Caki2 (cell line): ENCODE measurements at regions not wholly inside any gene's neighbourhood (a gene's known extent, or its start where the extent isn't known, plus 50 kb on each side); places are given as distances from the start of the nearest gene placed in this dataset.

Experiments
- DNase-seq: peaks from one replicate; pipeline ENCODE4 v3.0.0-alpha.2; 2015; ENCODE audit warnings: low read depth
- in situ Hi-C: cut with HindIII; loops from 2 replicates; pipeline ENCODE4 v1.10.0; 2016; ENCODE audit warnings: low sequenced_read_pairs, low pct_unique_long_range_greater_than_20kb, mixed read lengths

DNA sequence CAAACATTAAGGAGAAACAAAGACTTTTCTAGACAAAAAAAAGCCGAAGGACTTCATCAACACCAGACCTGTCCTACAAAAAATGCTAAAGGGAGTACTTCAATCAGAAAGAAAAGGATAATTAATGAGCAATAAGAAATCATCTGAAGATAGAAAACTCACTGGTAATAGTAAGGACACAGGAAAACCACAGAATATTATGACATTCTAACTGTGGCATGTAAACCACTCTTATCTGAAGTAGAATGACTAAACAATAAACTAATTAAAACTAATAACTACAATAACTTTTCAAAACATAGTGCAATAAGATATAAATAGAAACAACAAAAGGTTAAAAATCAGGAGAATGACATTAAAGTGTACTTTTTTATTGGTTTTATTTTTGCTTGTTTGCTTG, 584.5 kb upstream of the CCDC54 start:
- no peak for DNase-seq
- in situ Hi-C loops: no loop called here

DNA sequence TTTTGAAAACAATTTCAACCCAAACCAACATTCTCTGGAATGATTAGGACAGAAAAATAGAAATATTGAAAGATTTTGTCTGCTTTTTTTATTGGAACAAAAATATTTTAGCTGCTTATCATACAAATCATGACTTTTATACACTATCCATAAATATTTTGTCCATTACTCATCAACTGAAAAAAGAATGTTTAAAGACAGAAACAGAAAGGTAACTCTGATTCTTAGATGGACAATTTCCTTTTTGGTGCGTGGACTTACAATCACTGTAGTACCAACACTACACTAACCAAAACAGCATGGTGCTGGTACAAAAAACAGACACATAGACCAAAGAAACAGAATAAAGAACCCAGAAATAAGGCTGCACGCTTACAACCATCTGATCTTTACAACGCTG, 582.8 kb upstream of the CCDC54 start:
- DNase-seq: no peak
- in situ Hi-C loops: no loop called here

DNA sequence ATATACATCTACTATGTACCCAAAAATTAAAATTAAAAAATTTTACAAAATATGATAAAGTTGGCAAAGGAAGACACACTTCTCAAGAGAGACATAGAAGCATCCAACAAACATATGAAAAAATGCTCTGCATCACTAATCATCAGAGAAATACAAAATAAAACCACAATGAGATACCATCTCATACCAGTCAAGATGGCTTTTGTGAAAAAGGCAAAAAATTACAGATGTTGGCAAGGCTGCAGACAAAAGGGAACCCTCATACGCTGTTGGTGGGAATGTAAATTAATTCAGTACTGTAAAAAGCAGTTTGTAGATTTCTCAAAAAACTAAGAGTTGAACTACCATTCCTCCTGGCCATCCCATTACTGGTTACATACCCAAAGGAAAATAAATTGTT, 581.7 kb upstream of the CCDC54 start:
- in situ Hi-C loops: no loop called here
- no peak for DNase-seq

DNA sequence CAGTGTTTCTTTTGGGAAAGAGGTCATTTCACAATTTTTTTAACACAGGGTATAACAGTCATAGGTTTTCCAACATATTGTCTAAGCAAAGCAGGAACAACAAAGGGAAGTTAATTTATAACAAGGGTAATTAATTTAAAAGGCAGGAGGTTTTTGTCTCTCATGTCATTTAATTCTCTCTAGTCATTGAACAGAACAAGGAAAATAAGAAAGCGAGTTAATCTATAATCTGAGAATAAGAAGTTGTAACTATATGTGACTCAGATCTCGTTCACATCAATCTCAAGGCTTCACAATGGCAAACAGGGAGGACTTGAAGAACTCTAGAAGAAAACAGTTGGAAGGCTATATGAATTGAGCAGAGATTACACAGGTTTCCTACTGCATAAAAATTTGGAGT, 579.8 kb upstream of the CCDC54 start:
- in situ Hi-C loops: no loop called here
- DNase-seq: peak; percentile 92

DNA sequence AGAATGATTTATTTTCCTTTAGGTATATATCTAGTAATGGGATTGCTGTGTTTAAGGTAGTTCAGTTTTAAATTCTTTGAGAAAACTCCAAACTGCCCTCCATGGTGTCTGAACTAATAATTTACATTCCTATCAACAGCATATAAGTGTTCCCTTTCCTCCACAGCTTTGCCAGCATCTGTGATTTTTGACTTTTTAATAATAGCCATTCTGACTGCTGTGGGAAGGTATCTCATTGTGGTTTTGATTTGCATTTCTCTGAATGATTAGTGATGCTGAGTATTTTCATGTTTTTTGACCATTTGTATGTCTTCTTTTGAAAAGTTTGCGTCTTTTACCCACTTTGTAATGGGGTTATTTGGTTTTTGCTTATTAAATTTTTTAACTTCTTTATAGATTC, 571.6 kb upstream of the CCDC54 start:
- in situ Hi-C loops: no loop called here
- no peak for DNase-seq

DNA sequence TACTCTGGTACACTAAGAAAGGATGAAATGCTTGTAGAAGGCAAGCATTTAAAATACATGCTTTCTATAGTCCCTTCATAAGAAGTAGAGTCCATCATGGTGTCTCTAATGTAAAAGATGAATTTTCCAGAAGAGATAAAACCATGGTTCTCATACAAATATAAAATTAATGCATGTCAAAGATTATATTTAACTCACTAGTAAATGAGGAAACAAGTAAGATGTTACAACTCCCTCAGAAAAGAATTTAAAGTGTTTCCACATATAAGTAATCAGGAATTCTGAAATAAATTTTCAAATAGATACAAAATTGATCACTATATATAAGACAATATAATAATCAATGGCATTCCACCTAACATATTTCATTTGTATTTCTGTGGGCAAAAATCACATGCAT, 570.3 kb upstream of the CCDC54 start:
- in situ Hi-C loops: no loop called here
- no peak for DNase-seq

DNA sequence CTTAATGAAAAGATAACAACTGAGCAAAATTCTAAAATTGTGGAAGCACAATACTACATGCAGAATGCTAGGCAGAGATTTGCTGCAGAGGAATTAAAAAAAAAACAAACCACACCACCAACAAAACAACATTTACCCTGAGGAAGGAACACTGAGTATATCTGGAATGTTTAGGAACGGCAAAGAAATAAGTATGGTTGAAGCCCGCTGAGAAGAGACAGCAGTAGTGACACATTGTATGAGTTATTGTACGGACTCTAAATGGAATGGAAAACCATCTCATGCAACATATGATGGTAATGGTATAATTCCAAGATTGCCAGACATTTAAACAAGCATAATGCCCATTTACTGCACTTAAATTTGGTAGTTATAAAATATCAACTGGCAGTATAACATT, 568.2 kb upstream of the CCDC54 start:
- DNase-seq: no peak
- in situ Hi-C loops: no loop called here

DNA sequence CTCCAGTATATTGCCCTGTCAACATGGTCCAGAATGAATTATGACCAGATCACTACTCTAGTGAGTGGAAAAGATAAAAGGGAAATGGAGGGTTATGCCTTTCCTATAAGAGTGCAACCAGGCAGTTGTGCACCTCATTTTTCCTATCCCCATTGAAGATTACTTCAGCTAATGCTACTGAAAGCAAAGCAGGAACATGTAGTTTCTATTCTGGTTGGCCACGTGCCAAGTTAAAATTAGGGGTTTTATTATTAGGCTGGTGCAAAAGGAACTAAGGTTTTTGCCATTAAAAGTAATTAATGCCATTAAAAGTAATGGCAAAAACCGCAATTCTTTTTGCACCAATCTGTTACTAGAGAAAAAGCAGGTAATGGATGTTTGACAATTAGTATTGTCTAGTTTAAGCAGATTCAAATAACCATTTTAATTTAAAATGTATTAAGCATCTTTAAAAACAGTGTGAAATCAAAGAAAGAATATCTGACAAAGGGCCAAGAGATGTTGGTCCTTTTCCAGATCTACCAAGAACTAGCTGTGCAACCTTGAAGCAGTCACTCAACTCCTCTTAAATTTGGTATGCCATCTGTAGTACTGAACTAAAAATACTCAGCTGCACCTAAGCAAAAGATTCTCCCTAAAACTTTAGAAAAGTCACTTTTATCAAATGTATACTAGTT, 567.5 kb upstream of the CCDC54 start:
- no peak for DNase-seq
- in situ Hi-C loops: no loop called here

DNA sequence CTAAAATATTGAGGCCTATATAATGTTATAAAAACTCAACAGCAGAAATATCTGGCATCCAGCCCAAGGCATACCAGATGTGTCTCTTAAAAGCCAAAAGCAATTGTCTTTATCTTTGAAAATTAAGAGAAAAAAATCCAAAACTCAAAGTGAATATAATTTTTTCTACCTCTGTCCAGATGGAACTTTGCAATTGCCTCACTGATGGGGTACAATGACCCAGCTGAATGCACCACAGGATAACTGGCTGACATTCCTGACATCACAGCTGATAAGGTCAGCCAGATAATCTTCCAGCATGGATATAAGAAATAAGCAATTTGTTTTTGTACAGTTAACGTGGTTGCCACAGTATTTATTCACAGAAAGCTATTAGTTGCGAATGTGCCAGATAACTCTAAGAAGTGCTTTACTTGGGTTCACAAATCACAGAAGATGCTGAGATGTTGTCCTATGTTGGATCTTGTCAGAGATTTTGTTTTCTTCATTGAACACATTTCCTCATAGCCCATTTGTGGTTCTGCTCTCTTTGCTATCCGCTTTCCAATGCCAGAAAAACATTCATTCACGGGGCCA, 566.9 kb upstream of the CCDC54 start:
- no peak for DNase-seq
- in situ Hi-C loops: no loop called here

DNA sequence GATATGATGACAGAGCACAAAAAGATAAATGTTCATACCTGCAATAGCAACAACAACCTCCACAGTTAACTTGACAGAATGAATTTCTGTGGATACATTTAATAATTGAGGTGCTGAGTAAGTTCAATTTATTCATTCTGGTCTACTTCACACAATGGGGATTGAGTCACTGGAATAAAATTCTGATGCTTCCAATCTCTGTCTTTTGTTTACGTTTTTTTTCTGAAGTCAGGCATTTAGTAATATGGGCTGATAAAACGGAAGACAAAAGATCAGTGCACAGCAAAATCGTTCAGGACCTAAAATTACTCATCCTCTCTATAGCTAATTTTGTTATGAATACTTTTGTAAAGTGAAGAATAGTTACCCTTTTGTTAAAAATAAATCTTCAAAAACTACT, 565.9 kb upstream of the CCDC54 start:
- peak; percentile 23 for DNase-seq
- in situ Hi-C loops: no loop called here

DNA sequence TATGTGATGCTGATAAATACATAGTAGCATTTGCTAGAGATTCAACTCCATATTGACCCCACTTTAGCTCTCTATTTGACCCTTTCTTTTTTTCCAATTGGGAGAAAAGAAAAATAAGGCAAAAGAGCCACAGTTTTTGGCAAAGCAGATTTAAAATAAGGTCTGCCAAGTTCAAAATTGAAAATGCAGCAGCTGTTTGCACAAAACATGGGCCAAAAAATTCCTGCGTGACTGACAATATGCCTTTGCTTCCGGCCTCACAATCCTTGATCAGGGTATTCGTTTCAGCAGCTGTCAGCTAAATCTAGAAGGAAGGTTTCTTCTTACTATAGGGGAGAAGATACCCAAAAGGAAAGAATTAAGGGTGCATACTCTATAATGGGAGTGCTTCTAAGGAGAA, 563.5 kb upstream of the CCDC54 start:
- DNase-seq: no peak
- in situ Hi-C loops: no loop called here

DNA sequence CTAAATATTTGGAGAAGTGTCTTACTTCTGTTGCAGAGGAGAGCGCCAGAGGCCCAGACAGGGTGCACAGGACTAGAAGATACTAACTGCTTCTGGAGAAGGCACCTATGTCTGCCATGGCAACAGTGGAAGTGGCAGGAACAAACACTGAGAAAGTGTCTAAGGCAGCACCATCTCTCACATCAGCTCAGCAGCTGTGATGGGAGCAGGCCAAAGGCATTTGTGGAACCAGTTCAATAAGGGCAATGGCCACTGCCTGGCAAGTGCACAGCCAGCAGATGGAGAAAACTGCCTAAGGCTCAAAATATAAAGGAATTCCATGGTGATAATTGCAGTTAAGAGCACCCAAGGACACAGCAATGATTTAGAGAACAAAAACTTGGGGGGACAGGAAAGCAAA, 563.0 kb upstream of the CCDC54 start:
- in situ Hi-C loops: no loop called here
- DNase-seq: no peak

DNA sequence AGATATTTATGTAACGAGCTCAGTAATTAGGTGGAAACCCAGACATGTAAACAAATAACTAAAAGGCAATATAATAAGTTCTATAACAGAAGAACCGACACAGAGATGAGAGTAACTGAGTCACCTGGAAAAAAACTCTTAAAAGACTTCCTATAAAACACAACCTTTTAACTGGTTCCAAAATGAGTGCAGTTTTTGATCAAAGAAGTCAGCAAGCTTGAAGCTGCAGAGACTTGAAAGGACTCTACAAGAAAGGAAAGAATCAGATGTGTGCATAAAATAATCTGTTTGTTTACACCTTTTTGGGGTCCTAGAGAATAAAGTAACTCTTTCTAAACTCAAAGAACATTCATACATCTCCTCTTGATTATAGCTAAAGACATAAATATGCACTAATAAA, 560.4 kb upstream of the CCDC54 start:
- no peak for DNase-seq
- in situ Hi-C loops: no loop called here

DNA sequence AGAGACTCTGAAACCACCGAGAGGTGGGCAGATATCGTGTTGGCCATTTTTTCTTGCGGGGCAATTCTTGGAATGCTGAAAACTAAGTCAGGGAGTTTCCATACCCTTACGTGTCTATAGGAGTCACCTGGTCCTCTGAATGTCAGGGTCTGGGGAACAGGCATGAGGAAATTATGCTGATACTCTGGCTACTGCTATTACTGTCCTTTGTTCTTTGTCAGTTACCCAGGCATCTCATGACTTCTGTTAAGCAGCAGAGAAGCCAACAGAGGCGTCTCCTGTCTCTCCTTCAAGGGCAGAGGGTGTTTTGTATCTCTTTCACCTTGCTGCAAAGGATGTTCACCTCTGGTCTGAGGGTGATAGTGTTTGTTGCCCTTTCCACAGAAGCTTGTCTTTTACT, 559.5 kb upstream of the CCDC54 start:
- in situ Hi-C loops: no loop called here
- no peak for DNase-seq

DNA sequence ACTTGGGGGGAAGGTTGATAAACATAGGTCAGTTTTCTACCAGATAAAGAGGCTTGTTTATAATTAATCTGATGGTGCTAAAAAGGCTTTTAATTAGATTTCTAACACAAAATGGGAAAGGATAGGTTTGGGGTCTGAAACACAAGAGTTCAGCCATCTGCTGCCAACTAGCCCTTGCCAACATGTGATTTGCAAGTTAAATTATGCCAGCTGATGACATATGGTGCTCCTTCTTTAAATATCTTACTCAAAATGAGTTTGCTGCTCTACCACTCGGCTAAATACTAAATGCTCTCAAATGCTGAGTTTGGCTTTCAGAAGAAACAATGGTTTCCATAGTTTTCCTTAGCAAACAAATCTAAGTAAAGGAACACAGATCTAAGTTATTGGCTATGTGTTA, 557.8 kb upstream of the CCDC54 start:
- DNase-seq: no peak
- in situ Hi-C loops: no loop called here

DNA sequence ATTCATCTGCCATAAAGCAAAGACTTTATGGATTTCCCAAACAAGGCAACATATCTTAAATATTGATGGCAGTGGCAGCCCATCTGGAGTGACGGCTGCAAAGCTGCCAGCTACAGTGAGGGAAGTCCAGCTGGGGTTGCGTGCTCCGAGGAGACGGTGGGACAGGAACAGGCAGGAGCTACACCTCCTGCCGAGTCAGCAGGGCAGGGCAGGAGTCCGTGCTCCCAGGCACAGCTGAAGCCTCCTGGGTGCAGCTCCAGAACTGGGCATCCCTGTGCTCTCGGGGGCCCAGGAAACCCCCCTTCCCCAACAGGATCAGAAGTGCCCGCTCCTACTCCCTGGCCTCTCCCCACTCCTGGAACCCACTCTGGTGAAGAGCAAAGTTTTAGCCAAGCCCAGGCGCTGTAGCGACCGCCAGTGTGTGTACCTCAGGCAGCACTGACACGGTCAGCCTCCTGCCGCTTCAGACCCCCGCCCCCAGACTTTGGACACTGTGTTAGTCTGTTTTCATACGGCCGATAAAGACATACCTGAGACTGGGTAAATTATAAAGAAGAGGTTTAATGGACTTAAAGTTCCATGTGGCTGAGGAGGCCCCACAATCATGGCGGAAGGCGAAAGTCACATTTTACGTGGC, 556.4 kb upstream of the CCDC54 start:
- in situ Hi-C loops: no loop called here
- DNase-seq: no peak

DNA sequence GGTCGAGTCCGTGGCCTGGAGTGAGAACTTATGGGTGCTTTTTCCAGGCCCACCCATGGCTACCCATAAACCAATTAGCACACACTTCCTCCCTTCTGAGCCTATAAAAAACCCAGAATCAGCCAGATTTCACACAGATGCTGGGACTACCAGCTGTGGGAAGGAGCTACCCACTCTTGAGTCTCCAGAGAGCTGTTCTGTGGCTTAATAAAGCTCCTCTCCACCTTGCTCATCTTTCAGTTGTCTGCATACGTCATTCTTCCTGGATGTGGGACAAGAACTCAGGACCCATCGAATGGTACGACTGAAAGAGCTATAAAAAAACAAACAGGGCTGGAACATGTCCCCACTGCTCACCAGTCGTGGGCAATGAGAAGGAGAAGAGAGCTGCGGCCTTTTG, 555.4 kb upstream of the CCDC54 start:
- DNase-seq: no peak
- in situ Hi-C loops: no loop called here

DNA sequence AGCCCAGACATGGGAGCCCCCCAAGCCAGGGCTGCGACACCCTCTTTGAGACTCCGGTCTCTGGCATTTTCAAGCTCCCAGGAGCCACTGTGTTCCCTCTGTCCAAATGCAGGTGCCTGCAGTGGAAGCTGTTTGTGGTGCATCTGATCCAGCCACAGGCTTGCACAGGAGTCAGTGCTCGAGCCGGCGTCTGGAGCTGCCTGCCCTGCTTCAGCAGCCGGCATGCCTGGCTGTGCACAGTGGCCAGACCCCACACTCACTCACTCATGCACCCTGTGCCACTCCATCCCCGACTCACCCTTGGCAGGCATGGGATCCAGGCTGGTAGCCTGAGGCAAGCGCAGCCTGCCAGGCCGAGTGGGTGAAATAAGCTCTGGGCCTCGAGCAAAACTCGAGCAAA, 555.0 kb upstream of the CCDC54 start:
- in situ Hi-C loops: no loop called here
- no peak for DNase-seq

DNA sequence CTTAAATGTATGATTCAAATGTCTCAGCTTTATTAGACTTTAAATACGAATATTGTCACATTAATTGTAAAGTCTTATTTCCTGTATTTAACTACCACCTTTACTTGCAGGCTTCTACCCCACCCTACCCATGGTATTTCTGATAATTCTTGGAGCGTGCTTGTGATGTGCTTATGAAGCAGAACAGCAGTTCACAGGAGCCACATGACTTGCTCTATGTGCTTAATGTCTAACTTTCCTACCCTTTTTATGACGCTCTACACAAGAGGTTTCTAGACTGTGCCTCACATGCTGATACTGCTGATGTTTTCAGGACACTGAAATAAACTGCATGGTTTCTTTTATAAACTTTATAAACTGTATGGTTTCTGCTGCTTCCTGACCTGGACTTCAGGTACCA, 553.5 kb upstream of the CCDC54 start:
- DNase-seq: no peak
- in situ Hi-C loops: no loop called here

DNA sequence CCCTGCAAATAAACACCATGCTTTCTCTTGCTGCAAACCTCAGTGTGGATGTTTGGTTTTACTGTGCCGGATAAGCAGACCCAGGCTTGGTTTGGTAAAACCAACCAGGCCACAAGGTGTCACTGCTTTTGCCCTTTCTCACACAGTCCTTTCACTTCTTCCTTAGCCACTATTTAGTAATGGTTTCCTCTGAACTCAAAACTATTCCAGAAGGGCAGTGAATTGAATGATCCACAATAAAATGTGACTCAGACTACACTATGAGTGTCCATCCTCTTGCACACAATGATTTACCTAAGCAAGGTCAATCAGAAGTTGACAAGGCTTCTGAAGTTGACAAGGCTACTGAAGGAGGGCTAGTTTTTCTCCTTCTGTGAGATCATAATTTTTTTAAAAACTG, 552.4 kb upstream of the CCDC54 start:
- in situ Hi-C loops: no loop called here

More for the DNA sequence above, 552.4 kb upstream of the CCDC54 start:
- peak; percentile 6 for DNase-seq
